GM10266 (cell line): ENCODE measurements at regions not wholly inside any gene's neighbourhood (a gene's known extent, or its start where the extent isn't known, plus 50 kb on each side); places are given as distances from the start of the nearest gene placed in this dataset.

ENCODE experiments used
- DNase-seq: peaks from one replicate; pipeline ENCODE4 v3.0.0; 2012; ENCODE audit errors: extremely low spot score
- CTCF ChIP-seq: IDR thresholded peaks from 2 replicates; pipeline ENCODE4 v1.5.1; 2012; ENCODE audit warnings: mild to moderate bottlenecking, low read depth; ENCODE audit not compliant: control insufficient read depth, insufficient read depth; ENCODE audit errors: missing control alignments

- DNase-seq = no peak
- TF ChIP-seq CTCF = no peak
Measured at GRCh38 chr18:33853187-33853586, 275.2 kb downstream of the ASXL3 start.

- no peak for DNase-seq
- no peak for TF ChIP-seq CTCF
Measured at GRCh38 chr18:33851546-33852078, 273.6 kb downstream of the ASXL3 start.

- no peak for TF ChIP-seq CTCF
- no peak for DNase-seq
Measured at GRCh38 chr18:33849731-33850130, 271.7 kb downstream of the ASXL3 start.

DNA sequence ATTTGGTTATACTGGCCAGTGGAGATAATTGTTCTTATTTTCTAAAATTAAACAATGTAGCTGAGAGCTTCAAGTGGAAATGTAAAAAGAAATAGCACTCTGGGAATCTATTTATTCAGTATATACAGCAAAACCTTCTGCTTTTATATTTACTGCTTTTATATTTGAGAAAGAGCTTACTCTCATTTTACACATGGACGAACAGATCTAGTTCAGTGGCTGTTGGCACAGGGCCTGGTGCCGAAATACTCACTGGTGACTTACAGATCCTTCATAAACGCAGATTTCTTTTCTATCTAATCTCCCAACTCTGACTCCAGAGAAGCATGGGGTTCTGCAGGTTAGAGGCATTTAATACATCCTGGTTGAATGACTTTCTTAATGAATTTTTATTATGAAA, 266.2 kb downstream of the ASXL3 start:
- TF ChIP-seq CTCF = no peak
- DNase-seq = no peak

DNA sequence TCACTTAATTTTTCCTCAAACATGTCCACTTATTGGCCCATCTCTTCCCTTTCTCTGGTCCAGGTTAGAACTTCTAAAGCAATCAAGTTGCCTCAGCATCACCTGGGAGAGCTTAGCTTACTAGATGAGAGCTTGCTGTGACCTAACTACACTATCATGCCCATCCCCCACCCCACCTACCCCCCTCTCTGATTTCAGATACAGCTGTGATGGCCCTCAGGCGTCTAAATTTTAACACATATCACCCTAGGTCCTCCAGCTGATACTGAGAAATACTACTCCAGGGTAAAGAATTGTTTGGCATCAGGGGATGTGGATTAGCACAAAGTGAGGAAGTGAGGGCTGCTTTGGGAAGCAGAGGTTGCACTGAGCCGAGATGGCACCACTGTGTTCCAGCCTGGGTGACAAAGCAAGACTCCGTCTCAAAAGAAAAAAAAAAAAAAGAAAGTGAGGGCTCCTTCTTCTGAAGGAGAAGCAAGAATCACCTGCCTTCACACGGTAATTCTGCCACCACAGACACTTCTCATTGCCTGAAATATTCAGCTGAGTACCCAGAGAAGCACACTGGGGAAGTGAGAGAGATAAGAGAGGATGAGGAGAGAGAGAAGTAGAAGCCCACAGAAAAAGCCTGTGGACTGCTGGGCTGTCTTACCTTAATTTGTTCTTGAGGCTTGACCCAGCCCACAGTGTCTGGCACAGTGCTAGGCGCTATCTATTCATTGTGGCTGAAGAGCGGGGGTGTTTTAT, 263.4 kb downstream of the ASXL3 start:
- no peak for TF ChIP-seq CTCF
- no peak for DNase-seq

DNA sequence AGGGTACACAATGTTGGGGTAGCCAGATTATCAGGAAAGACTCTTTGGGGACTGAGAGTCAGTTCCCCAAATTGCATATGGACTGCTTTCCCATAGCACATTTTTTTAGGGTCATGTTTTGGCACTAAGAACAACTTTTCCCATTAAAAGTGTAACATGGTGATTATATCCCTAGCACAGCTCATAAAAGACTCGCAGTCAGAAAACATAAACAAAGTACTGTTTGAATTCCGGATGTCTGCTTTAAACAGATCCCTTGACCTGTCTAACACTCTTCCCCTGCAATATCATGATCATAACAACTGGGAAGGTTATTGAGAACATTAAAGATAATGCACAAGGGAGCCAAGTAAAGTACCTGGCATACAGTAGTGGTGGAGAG, 262.2 kb downstream of the ASXL3 start:
- DNase-seq = no peak
- TF ChIP-seq CTCF = no peak

DNA sequence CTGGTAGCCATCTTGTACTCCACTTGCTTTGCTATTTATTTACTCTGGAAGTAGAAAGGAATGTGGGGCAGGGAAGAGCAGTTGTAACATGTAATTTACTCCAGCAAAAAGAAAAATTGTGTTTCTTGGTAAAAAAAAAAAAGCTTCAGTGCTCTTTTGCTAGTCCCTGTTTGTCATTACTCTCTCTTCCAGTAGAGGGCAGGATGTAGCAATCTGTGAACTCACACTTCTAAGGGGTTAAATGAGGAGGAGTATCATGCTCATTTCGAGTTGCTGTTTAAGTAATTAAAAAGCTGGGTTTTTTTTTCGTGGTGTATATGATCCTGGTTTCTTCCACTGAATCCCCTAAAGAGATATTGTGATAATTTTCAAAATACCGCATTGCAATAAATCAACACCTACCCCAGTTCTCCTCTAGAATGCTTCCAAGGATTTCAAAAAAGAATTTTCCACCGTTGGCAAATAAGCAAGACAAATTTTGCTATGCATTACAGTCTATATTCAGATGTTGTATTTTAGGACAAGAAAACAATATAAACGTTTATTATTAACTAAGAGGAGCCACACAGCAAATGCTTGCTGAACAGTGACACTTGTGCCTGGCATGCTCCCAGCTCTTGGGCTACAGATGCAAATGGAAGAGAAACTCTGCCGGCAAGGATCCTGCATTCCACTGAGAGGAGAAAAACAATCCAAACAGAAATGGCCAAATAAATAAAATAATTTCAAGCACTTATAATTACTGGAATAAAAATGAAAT, 261.6 kb downstream of the ASXL3 start:
- DNase-seq = peak; percentile 47
- TF ChIP-seq CTCF = peak; percentile 71
